Esophagus (tissue), 2 donors: ENCODE measurements at regions not wholly inside any gene's neighbourhood (a gene's known extent, or its start where the extent isn't known, plus 50 kb on each side); places are given as distances from the start of the nearest gene placed in this dataset.
"Not testable (repeated sequence)": the region's sequence is repeated elsewhere in the genome, so short reads cannot be mapped to it uniquely, and the experiment has no call there.

Source experiments
- H3K27ac ChIP-seq, 2 donors: one replicate each; pipeline ENCODE4 v1.5.1; 2013; ENCODE audit warnings: low read depth in 2 of 2, mild to moderate bottlenecking in 2 of 2, inconsistent platforms in 1 of 2, low read length in 1 of 2, moderate library complexity in 1 of 2
- H3K27me3 ChIP-seq, 2 donors: one replicate each; pipeline ENCODE4 v1.6.1; 2013; ENCODE audit warnings: low read length in 2 of 2, control low read depth in 1 of 2, mild to moderate bottlenecking in 1 of 2; ENCODE audit not compliant: insufficient read depth in 2 of 2, control insufficient read depth in 1 of 2
- H3K36me3 ChIP-seq, 2 donors: one replicate each; pipeline ENCODE4 v1.6.1; 2013; ENCODE audit warnings: low read length in 1 of 2; ENCODE audit not compliant: control insufficient read depth in 2 of 2, insufficient read depth in 2 of 2
- H3K4me1 ChIP-seq, 2 donors: one replicate each; pipeline ENCODE4 v1.6.1; 2013; ENCODE audit warnings: low read length in 1 of 2; ENCODE audit not compliant: control insufficient read depth in 2 of 2, insufficient read depth in 2 of 2
- H3K4me3 ChIP-seq, 2 donors: one replicate each; pipeline ENCODE4 v1.5.1; 2013; ENCODE audit warnings: low read length in 2 of 2, mild to moderate bottlenecking in 2 of 2, low read depth in 1 of 2, moderate library complexity in 1 of 2
- H3K9me3 ChIP-seq, 2 donors: one replicate each; pipeline ENCODE4 v1.6.1; 2013; ENCODE audit warnings: mild to moderate bottlenecking in 2 of 2, low read depth in 1 of 2, low read length in 1 of 2, moderate library complexity in 1 of 2; ENCODE audit not compliant: control insufficient read depth in 2 of 2, insufficient read depth in 1 of 2
- WGBS, 2 donors: extraction: QIAGEN DNeasy Blood & Tissue Kit; methylation state at CpG; one replicate each; pipeline ENCODE4 v1.1.7; 2013; 5-methylcytosine and 5-hydroxymethylcytosine counted together
- donor health status: healthy with polysubstance abuse.
- donor health status: Bipolar disorder and iron deficiency.

GRCh38 chr15:38111070-38111469 is 141.6 kb upstream of the SPRED1 start:
- no peaks in the 10 kb centered on the region for H3K9me3 ChIP-seq
- H3K27ac ChIP-seq, result no peak overlapping the region
- no peaks in the 10 kb centered on the region for H3K36me3 ChIP-seq
- no peaks in the 10 kb centered on the region for H3K4me1 ChIP-seq
- no peaks in the 10 kb centered on the region for H3K27me3 ChIP-seq
- WGBS, 2 donors, result 46 to 50% methylated on average over 1 of the region's 1 CpG
- no peak overlapping the region for H3K4me3 ChIP-seq

GRCh38 chr15:38112406-38112805 is 140.2 kb upstream of the SPRED1 start:
- H3K4me1 ChIP-seq, result no peaks in the 10 kb centered on the region
- H3K9me3 ChIP-seq, result no peaks in the 10 kb centered on the region
- no peaks in the 10 kb centered on the region for H3K27me3 ChIP-seq
- no peaks in the 10 kb centered on the region for H3K36me3 ChIP-seq
- H3K27ac ChIP-seq, result no peak overlapping the region
- 89 to 91% methylated on average over 6 of the region's 6 CpGs for WGBS, 2 donors
- no peak overlapping the region for H3K4me3 ChIP-seq

- WGBS, 2 donors, result 96 to 99% methylated on average over 2 of the region's 2 CpGs
Observed at GRCh38 chr15:38115121-38115520, 137.5 kb upstream of the SPRED1 start.

GRCh38 chr15:38117781-38118180 is 134.9 kb upstream of the SPRED1 start:
- H3K27me3 ChIP-seq, result no peaks in the 10 kb centered on the region
- no peaks in the 10 kb centered on the region for H3K36me3 ChIP-seq
- H3K4me3 ChIP-seq, result no peak overlapping the region
- H3K4me1 ChIP-seq, result no peaks in the 10 kb centered on the region
- no peak overlapping the region for H3K27ac ChIP-seq
- WGBS, 2 donors, result 70 to 79% methylated on average over 1 of the region's 1 CpG
- no peaks in the 10 kb centered on the region for H3K9me3 ChIP-seq

More at GRCh38 chr15:38115121-38115520, 137.5 kb upstream of the SPRED1 start:
- H3K4me3 ChIP-seq, result no peak overlapping the region
- H3K9me3 ChIP-seq, result no peaks in the 10 kb centered on the region
- H3K4me1 ChIP-seq, result no peaks in the 10 kb centered on the region
- no peaks in the 10 kb centered on the region for H3K27me3 ChIP-seq
- no peaks in the 10 kb centered on the region for H3K36me3 ChIP-seq
- H3K27ac ChIP-seq, result no peak overlapping the region

- H3K4me1 ChIP-seq, H3K36me3 ChIP-seq, H3K4me3 ChIP-seq, H3K27ac ChIP-seq, H3K27me3 ChIP-seq, H3K9me3 ChIP-seq: not testable (repeated sequence)
- WGBS, 2 donors, result 83 to 87% methylated on average over 3 of the region's 3 CpGs
Observed at GRCh38 chr15:38119865-38120264, 132.8 kb upstream of the SPRED1 start.

GRCh38 chr15:38127306-38127771 is 125.3 kb upstream of the SPRED1 start:
- WGBS, 2 donors, result 87 to 97% methylated on average over 1 of the region's 1 CpG
- Histone ChIP-seq H3K4me3 (no peak overlapping the region), H3K9me3 (no peaks in the 10 kb centered on the region), H3K36me3 (no peaks in the 10 kb centered on the region), H3K4me1 (no peaks in the 10 kb centered on the region), H3K27me3 (no peaks in the 10 kb centered on the region), H3K27ac (no peak overlapping the region)

- Histone ChIP-seq H3K4me3 (no peak overlapping the region), H3K27me3 (no peaks in the 10 kb centered on the region), H3K36me3 (no peaks in the 10 kb centered on the region), H3K4me1 (no peaks in the 10 kb centered on the region), H3K27ac (no peak overlapping the region), H3K9me3 (no peaks in the 10 kb centered on the region)
- 50 to 58% methylated on average over 3 of the region's 3 CpGs for WGBS, 2 donors
Observed at GRCh38 chr15:38128341-38128781, 124.3 kb upstream of the SPRED1 start.

- Histone ChIP-seq H3K36me3 (no peaks in the 10 kb centered on the region), H3K27me3 (no peaks in the 10 kb centered on the region), H3K4me1 (no peaks in the 10 kb centered on the region), H3K9me3 (no peaks in the 10 kb centered on the region), H3K27ac (no peak overlapping the region), H3K4me3 (no peak overlapping the region)
- WGBS, 2 donors, result 62 to 63% methylated on average over 2 of the region's 2 CpGs
Observed at GRCh38 chr15:38128921-38129320, 123.7 kb upstream of the SPRED1 start.

- Histone ChIP-seq H3K4me3 (peak overlapping the region in 1 of 2 donors; percentile 9), H3K36me3 (no peaks in the 10 kb centered on the region)
- 8 to 28% methylated on average over 12 of the region's 12 CpGs for WGBS, 2 donors
Observed at GRCh38 chr15:38129531-38130204, 123.0 kb upstream of the SPRED1 start.

GRCh38 chr15:38130205-38130567 is 122.5 kb upstream of the SPRED1 start:
- no peaks in the 10 kb centered on the region for H3K9me3 ChIP-seq
- no peaks in the 10 kb centered on the region for H3K36me3 ChIP-seq
- peak overlapping the region; percentile 44 to 56 for H3K27ac ChIP-seq
- H3K4me3 ChIP-seq, result peak overlapping the region in 1 of 2 donors; percentile 9
- no peaks in the 10 kb centered on the region for H3K4me1 ChIP-seq
- H3K27me3 ChIP-seq, result no peaks in the 10 kb centered on the region
- WGBS, 2 donors, result 30 to 42% methylated on average over 8 of the region's 8 CpGs

More at GRCh38 chr15:38129531-38130204, 123.0 kb upstream of the SPRED1 start:
- H3K27ac ChIP-seq, result peak overlapping the region; percentile 44 to 56
- H3K9me3 ChIP-seq, result no peaks in the 10 kb centered on the region
- no peaks in the 10 kb centered on the region for H3K27me3 ChIP-seq
- no peaks in the 10 kb centered on the region for H3K4me1 ChIP-seq
